NCI-H1930 (cell line): ENCODE measurements at regions not wholly inside any gene's neighbourhood (a gene's known extent, or its start where the extent isn't known, plus 50 kb on each side); places are given as distances from the start of the nearest gene placed in this dataset.
"Not testable (repeated sequence)": the region's sequence is repeated elsewhere in the genome, so short reads cannot be mapped to it uniquely, and the experiment has no call there.

Experiments
- DNase-seq, 2 experiments: peaks; one replicate each; lab custom pipeline; 2025; lab: John Stamatoyannopoulos, UW

DNA sequence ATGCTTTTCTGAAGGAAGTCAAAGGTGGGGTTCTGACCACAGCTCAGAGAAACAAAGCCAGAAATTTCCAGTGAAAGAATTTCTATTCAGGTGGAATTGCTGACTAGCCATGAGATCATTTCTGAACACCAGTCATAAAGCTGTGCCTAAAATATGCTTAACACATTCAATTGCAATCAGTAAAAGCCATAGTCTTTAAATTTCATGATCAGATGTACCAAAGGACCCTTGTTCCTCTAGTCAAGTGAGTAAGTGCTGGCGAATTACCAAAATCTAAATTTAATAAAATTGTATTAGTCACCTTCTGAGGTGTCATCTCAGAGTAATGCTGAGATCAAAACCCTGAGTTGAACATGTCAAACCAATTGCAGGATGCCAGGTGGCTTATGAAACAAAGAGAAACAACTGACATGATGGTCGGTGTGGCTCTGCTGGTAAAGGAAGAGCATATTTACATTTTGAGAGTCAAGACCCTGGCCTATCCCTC, 334.2 kb upstream of the CCNH start:
- DNase-seq, result no peak

DNA sequence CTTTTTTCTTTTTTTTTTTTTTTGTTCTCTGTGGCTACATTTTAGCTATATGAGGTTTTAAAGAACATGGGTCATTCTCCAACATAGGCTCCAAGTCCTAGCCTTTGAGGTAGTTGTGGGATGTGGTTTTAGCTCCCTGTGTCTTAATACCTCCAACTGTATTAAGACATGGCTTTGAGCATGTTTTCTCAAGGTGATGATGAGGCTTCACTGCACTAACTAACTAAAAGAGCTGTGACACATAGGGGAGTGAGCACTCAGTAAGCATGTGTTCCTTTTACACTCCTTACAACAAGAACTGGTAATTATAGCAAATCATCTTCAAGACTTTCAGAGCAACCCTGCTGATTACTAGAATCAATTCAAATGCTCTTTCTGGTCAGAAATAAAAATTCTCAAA, 333.6 kb upstream of the CCNH start:
- no peak for DNase-seq

DNA sequence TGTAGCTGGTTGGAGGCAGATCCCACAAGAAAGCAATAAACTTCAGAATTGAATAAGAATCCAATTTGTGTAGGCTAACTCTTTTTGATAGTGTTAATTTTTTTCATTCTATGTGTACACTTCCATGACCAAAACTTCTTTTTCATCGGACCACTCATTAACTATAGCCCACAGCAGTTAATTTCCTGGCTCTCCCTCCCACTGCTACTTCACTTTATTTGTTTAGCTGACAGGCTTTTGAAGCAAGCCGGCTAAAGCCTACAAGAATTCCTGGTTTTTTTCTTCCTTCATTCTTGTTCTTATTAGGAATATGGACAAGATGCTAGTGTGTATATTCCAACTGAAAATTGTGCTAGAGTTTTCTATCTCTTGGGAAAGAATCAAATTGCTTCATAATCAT, 329.2 kb upstream of the CCNH start:
- no peak for DNase-seq

DNA sequence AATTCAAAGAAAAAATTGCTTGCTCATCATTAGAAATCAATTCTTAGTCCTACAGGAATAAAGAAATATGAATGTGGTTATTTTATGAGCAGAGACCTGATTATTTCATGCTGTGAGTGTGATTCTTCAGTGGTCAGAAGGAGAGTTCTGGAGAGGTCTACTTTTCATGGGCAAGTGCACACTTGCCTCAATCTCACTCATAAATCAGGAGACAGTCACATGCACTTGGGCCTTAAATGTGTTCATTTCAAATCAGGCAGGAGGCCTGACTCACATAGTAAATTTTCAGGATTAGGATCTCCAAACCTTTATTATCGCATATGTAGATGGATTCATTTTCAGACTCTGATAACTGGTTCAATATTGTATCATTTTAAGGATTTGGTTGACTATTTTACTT, 323.2 kb upstream of the CCNH start:
- no peak for DNase-seq

DNA sequence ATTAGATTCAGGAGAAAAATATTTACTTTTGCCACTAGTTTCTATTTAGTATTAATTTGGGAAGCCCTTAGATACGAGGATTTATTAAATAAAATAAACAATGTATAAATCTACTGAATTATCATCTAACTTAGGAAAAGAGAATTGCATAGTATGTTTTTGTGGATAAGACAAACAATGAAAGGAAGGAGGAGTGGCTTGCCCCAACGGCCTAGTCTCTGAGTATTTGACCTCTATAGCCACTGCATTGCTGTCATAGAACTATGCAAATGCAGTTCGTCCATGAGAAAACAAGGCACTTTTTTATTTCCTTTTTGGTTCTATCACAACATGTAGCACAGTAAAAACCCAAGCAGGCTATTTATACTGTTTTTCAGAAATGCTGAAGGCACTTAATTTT, 321.2 kb upstream of the CCNH start:
- no peak for DNase-seq

DNA sequence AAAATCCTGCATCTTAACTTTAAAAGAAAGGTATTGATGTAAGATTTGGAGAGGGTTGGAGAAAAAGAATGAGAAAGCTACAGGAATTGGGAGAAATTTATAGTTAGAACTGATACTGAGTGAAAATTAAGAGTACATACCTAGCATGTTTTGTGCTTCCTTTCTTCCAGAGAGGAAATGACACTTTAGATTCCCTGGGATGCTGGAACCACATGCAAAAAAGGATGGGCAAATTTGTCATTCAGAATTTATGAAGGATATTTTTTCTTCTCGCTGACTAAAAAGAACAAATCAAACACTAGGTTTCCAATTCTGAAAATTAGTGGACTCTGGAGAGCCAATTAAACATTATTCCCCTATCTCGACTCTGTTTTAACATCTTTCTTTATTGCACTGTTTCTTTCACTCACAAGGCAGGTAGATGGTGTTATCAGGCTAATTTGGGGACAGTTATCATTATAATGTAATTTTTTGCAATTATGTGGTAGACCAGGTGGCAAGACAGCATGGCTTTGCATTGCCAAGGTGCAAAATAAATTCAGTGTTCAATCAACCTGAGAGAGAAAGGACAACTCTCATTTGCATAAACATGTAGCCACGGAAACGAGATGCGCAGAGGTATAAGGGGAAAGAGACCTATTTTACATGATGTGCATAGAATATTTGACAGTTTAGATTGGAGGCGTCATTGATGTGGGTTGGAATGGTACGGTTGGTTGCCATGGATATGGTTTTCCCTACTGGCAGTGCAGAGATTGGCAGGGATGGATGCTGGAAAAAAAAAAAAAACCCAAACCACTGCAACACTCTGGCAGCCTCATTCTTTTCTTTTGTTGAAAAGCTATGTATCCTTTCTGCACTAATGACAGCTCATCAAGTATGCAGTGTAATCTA, 320.4 kb upstream of the CCNH start:
- peak in 1 of 2 experiments; percentile 23 for DNase-seq

DNA sequence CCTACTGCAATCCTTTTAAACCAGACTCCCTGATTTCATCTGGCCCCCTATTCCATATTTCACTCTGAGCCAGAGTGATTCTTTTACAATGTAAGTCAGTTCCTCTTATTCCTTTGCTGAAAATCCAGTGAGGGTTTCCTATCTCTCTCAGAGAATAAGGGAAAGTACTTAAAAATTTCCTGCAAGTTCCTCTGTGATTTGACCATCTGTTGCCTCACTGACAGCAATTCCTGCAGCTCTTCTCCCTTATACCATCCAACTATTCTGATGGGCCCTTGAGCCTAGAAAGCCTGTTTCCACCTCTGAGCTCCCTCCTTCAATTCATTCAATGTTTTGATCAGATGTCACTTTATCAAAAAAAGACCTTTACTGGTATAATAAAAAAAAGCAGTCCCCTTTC, 317.1 kb upstream of the CCNH start:
- DNase-seq, result no peak

DNA sequence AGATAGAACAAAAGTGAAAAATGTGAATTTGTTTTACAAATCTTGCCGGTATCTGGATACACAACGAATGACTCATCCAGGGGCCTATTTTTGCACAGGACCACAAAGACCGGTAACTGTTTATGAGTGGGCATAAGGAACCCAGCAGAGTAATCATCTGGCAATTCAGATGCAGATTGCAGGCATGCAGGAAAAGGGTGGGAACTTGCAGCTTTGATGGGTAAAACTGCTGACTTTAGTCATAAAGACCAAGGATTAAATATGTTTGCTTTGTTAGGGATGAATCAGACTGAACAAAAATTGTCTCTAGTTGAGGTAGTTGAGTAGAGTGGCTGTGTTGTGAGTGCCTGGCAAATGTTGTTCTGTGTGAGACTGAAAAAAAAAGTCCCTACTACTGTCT, 309.6 kb upstream of the CCNH start:
- DNase-seq, result no peak

DNA sequence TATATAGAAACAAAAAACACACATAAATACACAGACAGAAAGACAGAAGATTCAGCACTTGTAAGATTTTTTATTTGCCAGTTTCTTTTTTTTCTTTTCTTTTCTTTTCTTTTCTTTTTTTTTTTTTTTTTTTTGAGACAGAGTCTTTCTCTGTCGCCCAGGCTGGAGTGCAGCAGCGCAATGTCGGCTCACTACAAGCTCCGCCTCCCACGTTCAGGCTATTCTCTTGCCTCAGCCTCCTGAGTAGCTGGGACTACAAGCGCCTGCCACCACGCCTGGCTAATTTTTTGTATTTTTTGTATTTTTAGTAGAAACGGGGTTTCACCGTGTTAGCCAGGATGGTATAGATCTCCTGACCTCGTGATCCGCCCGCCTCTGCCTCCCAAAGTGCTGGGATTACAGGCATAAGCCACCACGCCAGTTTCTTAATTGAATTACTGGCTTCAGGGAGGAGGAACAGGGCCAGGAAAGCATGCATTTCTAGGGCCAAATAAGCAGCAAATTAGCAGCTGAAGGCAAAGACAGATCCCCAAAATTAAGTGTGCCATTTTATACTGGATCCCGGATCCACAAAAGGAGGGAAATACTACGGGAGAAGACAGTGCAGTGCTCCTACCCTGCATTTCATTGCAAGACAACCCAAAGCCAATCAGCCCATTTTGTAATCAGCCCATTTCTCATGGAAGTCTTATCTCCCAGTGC, 305.6 kb upstream of the CCNH start:
- not testable (repeated sequence) for DNase-seq

DNA sequence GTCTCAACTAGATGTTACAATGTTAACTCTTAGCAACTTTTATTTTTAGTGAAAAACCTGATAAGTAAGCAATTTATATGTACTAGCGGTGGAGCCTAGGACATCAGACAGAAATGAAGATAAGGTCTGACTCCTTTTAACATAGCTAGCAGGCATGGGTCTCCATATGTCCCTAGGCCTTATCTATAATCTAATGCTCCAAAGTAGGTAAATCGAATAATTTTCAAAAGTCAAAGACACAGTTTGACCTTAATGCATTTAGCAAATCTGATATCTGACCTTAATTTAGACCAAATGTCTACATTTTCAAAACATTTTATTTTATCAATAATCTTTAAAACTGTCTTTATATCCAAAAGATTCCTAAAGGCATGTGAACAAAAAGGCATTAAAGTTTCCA, 305.0 kb upstream of the CCNH start:
- no peak for DNase-seq

DNA sequence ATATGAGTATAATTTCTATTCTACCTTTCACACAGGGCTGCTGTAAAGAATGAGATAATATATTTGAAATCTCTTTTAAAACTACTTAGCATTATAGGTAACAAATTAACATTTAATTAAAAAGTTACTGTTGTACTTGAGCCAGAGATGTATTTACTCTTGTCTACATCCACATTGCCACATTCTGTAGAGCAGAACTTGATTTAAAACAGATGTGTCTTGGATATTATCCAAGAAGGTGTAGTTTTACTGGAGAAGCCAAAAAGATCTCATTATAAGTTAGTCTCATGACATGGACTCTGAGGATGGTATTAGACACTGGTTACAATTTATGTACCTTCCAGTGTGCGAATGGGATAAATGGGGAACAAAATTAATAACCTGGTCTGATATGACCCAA, 293.1 kb upstream of the CCNH start:
- no peak for DNase-seq

DNA sequence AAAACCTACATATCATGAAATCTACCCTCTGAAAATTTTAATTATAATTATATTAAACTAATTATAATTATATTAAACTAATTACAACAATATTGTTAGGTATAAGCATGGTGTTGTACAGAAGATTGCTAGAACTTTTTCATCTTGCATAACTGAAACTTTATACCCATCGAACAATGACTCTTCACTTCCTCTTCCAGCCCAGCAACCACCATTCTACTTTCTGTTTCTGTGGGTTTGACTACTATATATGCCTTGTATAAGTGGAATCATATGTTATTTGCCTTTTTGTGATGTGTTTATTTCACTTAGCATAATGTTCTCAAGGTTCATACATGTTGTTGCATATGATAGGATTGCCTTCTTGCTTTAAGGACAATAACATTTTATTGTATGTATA, 274.2 kb upstream of the CCNH start:
- no peak for DNase-seq

DNA sequence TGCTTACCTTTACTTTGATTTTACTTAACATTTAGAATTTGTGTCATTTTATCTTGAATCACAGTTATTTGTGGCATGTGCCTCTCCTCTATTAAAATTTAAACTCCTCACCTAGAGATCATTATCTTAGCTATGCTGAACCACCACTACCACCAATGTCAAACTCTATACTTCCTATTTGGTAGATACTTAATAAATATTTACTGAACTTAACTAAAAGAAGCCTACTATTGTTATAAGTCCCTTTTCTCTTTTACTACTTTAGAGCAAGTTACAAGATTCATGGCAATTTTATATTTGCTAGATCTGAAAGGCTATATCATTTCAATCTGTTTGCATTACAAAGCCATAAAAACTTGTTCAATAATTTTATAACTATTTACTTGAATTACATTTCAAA, 273.3 kb upstream of the CCNH start:
- DNase-seq, result no peak

DNA sequence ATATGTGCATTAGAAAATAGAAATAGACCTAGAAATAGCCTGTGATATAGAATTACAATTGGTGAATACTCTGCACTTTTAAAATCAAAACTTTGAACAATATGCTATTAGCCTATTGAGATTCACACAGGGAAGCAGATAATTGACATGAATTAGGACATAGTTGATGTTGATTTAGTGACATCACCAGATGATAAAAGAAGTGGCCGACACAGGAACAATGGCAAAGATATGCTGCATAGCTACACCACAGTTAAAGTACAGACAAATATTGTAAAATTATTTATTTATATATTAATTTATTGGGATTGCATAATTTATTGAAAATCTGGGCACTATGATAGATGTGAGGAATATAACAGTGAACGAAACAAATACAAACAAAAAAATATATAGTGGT, 261.5 kb upstream of the CCNH start:
- DNase-seq, result no peak

DNA sequence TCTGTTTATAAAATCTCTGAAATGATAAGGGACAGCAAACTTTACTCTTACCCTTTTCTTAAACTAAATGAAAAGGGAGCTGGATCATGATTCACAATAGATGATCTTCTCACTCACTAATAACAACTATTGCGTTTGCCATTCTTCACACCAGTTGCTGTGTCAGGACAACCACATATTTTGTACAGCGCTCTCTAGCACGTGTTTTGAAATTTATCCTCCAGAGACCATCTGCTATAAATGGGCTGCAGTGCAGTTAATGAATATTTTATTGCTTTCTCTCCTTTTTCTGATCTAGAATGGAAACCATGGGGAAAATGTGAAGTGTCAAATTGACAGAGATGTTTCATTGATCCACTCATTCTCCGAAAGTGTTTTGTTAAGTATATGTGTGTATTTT, 258.4 kb upstream of the CCNH start:
- no peak for DNase-seq

DNA sequence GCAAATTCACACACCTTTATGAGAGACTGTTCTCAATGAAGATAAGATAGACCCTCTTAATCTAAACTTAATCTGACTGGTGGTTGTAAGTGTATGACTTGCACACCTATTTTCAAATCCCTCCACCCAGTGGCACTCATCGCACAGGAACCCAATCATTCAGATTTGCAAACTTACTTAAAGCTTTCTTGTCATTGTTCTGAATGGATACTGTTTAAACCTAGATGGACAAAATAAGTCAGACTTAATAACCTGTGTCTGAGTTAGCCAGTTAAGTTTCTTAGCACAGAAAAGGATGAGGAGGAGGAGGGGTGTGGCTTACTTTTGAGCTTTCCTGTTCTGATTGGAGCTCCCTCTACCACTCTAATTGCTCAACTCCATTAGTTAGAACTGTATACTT, 252.4 kb upstream of the CCNH start:
- no peak for DNase-seq

DNA sequence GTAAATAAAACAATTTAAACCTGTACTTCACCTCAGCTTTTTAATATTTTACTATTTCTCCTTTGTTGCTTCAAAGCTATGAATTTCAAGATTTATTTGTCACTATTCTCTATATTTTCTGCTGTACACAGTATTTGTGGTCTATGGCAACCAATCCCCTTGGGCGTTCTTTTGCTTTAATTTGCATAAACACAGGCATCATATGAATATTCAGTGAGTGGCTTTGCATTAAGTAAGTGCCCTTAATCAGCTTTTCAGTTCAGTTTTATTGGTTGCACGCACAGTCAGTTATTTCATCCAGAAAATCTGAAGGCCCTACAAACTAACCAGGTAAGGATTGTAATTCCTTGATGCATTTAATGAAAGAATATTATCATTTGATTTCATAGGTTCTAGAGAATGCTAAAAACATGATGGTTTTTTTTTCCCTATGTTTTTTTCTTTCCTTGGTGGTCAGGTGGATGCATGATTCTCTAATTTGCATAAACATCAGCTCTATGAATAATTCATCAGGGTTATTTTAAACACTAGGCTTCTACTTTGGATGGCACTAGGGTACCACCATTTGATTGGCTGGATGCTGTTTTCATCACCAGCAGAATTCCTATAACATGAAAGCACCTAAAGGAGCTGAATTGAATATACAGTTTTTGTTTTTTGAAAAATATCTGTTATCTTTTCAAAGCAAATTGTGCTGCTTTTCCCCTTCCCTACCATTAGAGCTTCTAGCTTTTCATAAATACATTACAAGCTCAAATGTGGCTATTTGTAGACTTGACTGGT, 249.2 kb upstream of the CCNH start:
- no peak for DNase-seq

DNA sequence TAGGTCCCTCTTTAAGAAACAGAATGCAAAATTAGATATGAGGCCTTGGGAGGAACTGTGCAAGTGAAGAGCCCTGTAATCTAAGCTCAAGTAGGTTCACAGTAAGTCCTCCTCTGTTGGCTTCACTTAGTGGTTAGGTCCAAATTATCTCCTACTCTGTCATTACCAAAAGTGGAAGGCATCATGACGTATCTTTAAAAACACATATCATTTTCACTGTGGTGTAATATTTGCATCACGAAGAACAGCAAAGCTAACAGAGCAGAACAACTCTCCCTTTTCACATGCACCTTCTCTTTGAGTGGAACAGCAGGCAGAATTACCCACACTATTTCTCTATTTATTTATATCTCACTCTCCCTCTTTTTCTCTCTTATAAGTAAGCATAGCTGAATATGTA, 240.5 kb upstream of the CCNH start:
- no peak for DNase-seq

DNA sequence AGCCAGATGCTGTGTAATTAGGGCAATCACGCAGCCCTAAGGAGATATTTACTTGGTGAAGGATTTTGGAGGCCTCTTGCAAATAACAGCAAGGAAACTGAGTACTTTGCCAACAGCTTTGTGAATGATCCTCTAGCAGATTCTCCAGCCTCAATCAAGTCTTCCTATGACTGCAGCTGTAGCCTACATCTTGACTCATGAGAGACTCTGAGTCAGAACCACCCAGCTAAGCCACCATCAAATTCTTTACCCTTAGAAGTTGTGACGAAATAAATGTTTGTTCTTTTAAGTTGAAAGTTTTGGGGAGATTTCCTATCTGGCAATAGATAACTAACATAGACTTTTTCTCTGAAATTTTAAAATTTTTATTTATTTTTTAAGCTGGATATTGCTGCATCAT, 237.6 kb upstream of the CCNH start:
- no peak for DNase-seq

DNA sequence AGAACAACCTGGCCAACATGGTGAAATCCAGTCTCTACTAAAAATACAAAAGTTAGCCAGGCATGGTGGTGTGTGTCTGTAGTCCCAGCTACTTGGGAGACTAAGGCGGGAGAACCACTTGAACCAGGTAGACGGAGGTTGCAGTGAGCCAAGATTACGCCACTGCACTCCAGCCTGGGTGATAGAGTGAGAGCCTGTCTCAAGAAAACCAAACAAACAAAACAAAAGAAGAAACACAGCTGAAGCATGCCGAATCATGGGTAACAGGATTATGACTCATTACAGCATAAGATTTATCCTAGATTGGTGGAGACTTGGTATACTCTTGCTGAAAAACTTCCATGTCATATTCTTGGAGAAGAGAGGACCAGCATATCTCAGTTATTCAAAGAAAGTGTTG, 236.7 kb upstream of the CCNH start:
- no peak for DNase-seq

DNA sequence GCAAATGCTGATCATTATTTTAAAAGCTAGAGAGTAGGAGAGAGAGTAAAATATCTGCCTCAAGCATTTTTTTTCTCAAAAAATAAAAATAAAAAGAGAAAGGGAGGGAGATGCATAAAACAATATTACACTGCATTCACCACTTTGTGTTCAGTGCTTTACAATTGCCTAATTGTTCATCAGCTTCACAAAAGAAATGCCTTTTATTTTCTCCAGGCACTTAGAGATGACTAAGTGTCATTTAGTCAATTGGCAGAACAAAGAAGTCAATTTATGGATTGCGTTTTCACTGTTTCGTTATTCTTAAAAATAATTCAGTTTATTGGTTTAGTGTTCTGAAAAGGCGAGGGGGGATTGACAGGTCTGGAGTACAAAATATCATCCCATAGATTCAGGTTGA, 232.5 kb upstream of the CCNH start:
- no peak for DNase-seq

DNA sequence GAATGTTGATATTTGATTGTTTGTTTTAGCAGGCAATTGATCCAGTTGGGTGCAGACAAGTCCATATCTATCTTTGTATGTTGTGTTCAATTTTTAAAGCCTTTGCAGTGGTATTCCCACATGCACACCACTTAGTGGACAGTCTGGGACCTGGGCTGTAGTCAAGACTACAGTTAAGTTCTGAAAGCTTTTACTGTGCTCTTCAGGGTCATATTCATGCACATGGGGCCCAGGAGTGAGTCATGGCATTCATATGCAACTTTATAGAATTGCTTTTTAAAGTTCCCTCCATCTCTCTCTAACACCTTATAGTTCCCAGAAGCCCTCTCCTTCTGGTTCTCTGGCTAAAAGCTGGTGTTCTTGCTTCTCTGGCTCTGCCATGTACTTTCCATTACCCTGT, 228.2 kb upstream of the CCNH start:
- no peak for DNase-seq

DNA sequence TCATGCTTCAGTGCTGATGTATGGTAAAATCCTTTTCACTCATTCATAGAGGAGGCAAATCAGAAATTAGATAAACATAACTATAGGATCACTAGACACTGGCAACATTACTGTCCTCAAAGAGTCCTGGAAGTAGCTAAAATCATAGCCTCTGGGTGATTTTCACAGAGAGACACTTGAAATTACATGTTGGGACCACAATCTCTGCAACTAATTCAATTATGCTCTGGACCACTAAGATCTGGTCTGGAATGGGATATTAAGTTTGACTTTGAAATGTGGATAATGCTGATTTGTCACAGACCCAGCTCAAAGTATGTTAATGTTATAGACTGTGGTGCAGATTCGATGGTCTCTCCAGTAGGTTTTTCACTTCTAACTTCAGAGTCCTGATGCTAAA, 214.6 kb upstream of the CCNH start:
- DNase-seq, result no peak
